Heart right ventricle (tissue), 16 donors: ENCODE measurements at regions not wholly inside any gene's neighbourhood (a gene's known extent, or its start where the extent isn't known, plus 50 kb on each side); places are given as distances from the start of the nearest gene placed in this dataset.

Experiments
- ATAC-seq, 8 donors: fragments of 200-7000 bp; cut with Tn5 transposase; one replicate each; pipeline ENCODE4 v1.9.1; 2020; ENCODE audit warnings: mild to moderate bottlenecking in 8 of 8, moderate library complexity in 8 of 8, moderate number of reproducible peaks in 1 of 8
- DNase-seq, 2 donors: peaks; one replicate each; pipeline ENCODE4 v3.0.0-alpha.2; 2020
- H3K27ac ChIP-seq, 10 donors: fragments of 200-600 bp; sonication (generic) in 2 of 10; one replicate each; pipeline versions ENCODE4 v1.5.0 to v1.8.0; 2020 to 2022; ENCODE audit warnings: mild to moderate bottlenecking in 3 of 10
- H3K27me3 ChIP-seq, 7 donors: fragments of 200-600 bp; one replicate each; pipeline ENCODE4 v1.8.0; 2021 to 2022; ENCODE audit warnings: mild to moderate bottlenecking in 2 of 7
- H3K36me3 ChIP-seq, 9 donors: fragments of 200-600 bp; sonication (generic) in 1 of 9; one replicate each; pipeline versions ENCODE4 v1.5.0 to v1.8.0; 2020 to 2022; ENCODE audit warnings: mild to moderate bottlenecking in 2 of 9
- H3K4me1 ChIP-seq, 9 donors: fragments of 200-600 bp; sonication (generic) in 1 of 9; one replicate each; pipeline versions ENCODE4 v1.5.0 to v1.8.0; 2020 to 2022; ENCODE audit warnings: mild to moderate bottlenecking in 4 of 9
- H3K4me3 ChIP-seq, 10 donors: fragments of 200-600 bp; sonication (generic) in 2 of 10; one replicate each; pipeline versions ENCODE4 v1.5.0 to v1.8.0; 2020 to 2022; ENCODE audit warnings: mild to moderate bottlenecking in 7 of 10, moderate library complexity in 2 of 10
- H3K9me3 ChIP-seq, 11 donors: fragments of 200-600 bp in 10 of 11; sonication (generic) in 2 of 11; one replicate each; pipeline versions ENCODE4 v1.5.0 to v1.8.0; 2013 to 2022; ENCODE audit warnings: mild to moderate bottlenecking in 2 of 11, control low read depth in 1 of 11, moderate library complexity in 1 of 11
- WGBS, 2 donors: extraction: QIAGEN DNeasy Blood & Tissue Kit; methylation state at CpG; one replicate each; pipeline ENCODE4 v1.1.7; 2013; ENCODE audit warnings: inconsistent platforms in 1 of 2; 5-methylcytosine and 5-hydroxymethylcytosine counted together
- intact Hi-C, 10 donors: fragments of 100-400 bp; cut with DNase I; formaldehyde crosslinking; loops; one replicate each; pipeline versions ENCODE4 v1.11.1 to v1.14.2; 2022
- TF ChIP-seq, protein P1 (sequence below), 9 donors: fragments of 200-600 bp; sonication (generic) in 2 of 9; IDR thresholded peaks; one replicate each; pipeline versions ENCODE4 v1.5.0 to v1.8.0; 2021 to 2022; ENCODE audit warnings: antibody characterized with exemption in 9 of 9, mild to moderate bottlenecking in 5 of 9, moderate library complexity in 1 of 9
- donor health status: Arrhythmogenic right ventricular cardiomyopathy.
- donor health status: ischemic (EF 13 %, LVEDD 7.1; RV severe dilation, severe dysfunction).
- donor health status: healthy with polysubstance abuse.
- donor health status: DM: no; HTN: yes; CAD: no.
- donor health status: DM: no; HTN: no; CAD: no.
- donor health status: ischemic (EF 25% LVEDD 6.9; RV normal size, moderate dysfunction).
- donor health status: ischemic (EF 25% LVEDD 5.7; RV mildly dilated, moderate dysfunction).
- donor health status: healthy.
- donor health status: DM: yes; HTN: yes; CAD: no.
- donor health status: Ischemic cardiomyopathy.
- donor health status: ischemic (EF 35%, LVEDD 5.7; RV mildly dilated, moderate dysfunction).
- donor health status: nonischemic (EF 11% LVEDD 7.7; RV severe dilation, severe dysfunction).
- donor health status: DM: yes; HTN: yes; CAD: no.
- donor health status: PGD.
- donor health status: ischemic (EF 29% LVEDD 5.4; RV normal size, mild dysfunction).
- donor health status: nonischemic (EF 23%, LVEDD 6.1; RV moderate dilation, normal function).

DNA sequence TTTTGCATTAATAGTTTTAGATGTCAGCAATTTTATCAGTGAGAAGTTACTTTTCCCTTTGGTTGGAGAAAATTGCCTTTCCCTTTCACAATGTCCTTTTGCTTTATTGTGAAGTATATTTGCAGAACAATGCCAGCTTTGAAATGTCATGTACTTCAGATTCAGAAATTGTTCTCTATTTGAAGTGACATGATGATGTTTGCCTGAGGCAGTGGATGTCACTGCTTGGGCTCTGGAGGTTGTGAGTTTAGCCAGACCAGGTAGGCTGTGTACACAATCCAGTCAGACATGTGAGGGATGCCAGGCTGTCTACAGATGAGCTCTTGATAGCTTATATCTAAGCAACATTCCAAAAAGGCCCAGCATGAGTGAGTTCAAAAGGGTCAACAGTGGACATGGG lies 451.9 kb upstream of the FBXO33 start:
- Histone ChIP-seq H3K27ac (no peak overlapping the region), H3K9me3 (peaks cover 0 to 29% (median 3%) of the 10 kb centered on the region in 11 donors), H3K4me1 (no peaks in the 10 kb centered on the region), H3K27me3 (no peaks in the 10 kb centered on the region), H3K36me3 (no peaks in the 10 kb centered on the region), H3K4me3 (no peak overlapping the region)
- TF ChIP-seq, protein P1, sequence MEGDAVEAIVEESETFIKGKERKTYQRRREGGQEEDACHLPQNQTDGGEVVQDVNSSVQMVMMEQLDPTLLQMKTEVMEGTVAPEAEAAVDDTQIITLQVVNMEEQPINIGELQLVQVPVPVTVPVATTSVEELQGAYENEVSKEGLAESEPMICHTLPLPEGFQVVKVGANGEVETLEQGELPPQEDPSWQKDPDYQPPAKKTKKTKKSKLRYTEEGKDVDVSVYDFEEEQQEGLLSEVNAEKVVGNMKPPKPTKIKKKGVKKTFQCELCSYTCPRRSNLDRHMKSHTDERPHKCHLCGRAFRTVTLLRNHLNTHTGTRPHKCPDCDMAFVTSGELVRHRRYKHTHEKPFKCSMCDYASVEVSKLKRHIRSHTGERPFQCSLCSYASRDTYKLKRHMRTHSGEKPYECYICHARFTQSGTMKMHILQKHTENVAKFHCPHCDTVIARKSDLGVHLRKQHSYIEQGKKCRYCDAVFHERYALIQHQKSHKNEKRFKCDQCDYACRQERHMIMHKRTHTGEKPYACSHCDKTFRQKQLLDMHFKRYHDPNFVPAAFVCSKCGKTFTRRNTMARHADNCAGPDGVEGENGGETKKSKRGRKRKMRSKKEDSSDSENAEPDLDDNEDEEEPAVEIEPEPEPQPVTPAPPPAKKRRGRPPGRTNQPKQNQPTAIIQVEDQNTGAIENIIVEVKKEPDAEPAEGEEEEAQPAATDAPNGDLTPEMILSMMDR (IDR thresholded peaks at IDR 0.05): no peak
- no peak for DNase-seq
- intact Hi-C loops: no loop called here
- ATAC-seq: no peak

DNA sequence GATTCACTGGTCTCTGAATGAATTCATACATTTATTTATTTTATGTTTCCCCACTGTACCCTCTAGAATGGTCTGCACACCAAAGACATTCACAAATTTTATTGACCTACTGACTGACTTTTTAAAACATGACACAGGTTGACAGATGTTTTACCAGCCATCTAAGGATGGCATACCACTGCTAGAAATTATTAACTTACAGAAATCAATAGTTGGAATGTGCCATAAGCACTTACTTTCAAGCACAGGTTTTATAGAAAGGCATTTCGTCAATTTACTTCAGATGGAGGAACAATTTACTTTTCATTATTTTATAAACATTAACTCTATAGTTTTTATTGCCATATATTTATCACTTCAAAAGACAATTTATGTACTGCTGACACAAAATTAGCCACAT lies 448.7 kb upstream of the FBXO33 start:
- WGBS, 2 donors: 88 to 96% methylated on average over 1 of the region's 1 CpG
- Histone ChIP-seq H3K4me3 (no peak overlapping the region), H3K4me1 (no peaks in the 10 kb centered on the region), H3K36me3 (no peaks in the 10 kb centered on the region), H3K27me3 (no peaks in the 10 kb centered on the region), H3K27ac (no peak overlapping the region), H3K9me3 (no peaks in the 10 kb centered on the region)
- ATAC-seq: no peak
- TF ChIP-seq, protein P1 (IDR thresholded peaks at IDR 0.05): no peak
- intact Hi-C loops: no loop called here
- DNase-seq: no peak

DNA sequence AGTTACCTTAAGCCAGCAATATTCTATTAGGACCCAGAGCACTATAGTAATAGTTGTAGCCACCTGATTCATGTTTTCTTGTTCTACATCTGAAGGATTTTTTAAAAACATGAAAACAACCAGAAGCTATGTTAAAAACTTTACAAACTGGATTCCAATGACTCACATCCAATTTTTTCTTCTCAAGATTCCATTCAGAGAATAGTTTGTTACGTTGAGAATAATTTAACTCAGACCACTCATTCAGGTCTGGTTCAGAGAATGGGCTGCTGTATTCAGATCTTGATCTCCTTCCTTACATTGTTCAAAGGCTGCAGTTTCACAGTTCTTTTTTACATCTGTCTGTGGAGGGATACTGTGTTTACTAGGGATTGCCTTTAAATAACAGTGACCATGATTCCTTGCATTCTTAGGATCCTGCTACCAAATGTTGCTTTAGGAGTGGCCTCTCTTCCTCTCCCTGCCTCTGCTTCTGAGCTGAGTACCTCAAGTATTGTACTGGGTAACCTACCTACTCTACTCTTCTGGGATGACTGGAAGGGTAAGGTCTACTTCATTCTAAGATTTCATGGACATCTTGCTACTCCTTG lies 448.0 kb upstream of the FBXO33 start:
- H3K4me3 ChIP-seq: no peak overlapping the region
- intact Hi-C loops: no loop called here
- whole genome bisulfite sequencing, 2 donors: 39 to 66% methylated on average over 1 of the region's 1 CpG
- TF ChIP-seq, protein P1 (IDR thresholded peaks at IDR 0.05): no peak
- no peaks in the 10 kb centered on the region for H3K27me3 ChIP-seq
- no peaks in the 10 kb centered on the region for H3K9me3 ChIP-seq
- no peaks in the 10 kb centered on the region for H3K4me1 ChIP-seq
- H3K27ac ChIP-seq: no peak overlapping the region
- H3K36me3 ChIP-seq: no peaks in the 10 kb centered on the region
- DNase-seq (no peak), ATAC-seq (no peak)

DNA sequence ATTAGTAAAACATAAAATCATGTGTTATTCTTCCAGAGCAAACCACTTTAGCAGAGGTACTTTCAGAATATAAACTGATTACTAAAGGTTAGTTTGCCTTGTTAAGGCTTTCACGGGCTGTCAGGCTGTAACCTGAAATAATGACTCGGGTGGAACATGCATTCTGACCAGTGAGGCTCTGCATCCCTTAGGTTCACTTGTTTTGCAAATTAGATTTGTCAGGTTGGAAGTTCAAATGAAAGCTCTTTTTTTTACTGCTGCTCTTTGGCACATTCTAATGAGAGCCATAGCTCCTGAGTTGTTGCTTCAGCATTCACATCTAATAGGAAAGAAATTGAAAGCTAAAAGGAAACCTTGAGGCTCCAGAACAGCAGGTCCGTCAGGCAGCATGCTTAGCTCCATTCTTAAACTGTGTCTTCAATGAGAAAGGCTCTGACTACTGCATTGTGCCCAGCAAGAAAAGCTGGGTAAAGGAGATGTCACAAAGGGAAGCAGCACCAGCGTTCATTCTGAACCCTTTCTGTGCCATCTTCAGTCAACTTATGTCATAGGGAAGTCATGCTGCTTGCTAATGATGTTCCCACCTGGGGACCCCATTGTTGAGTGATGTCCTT lies 445.5 kb upstream of the FBXO33 start:
- H3K27me3 ChIP-seq: no peaks in the 10 kb centered on the region
- DNase-seq (no peak), ATAC-seq (no peak)
- H3K27ac ChIP-seq: no peak overlapping the region
- H3K4me3 ChIP-seq: no peak overlapping the region
- 68 to 73% methylated on average over 4 of the region's 4 CpGs for WGBS, 2 donors
- TF ChIP-seq, protein P1 (IDR thresholded peaks at IDR 0.05): no peak
- no peaks in the 10 kb centered on the region for H3K9me3 ChIP-seq
- intact Hi-C loops: no loop called here
- no peaks in the 10 kb centered on the region for H3K36me3 ChIP-seq
- no peaks in the 10 kb centered on the region for H3K4me1 ChIP-seq
